ENCODE measurements at regions not wholly inside any gene's neighbourhood (a gene's known extent, or its start where the extent isn't known, plus 50 kb on each side); places are given as distances from the start of the nearest gene placed in this dataset.
"Not testable (repeated sequence)": the region's sequence is repeated elsewhere in the genome, so short reads cannot be mapped to it uniquely, and the experiment has no call there.

DNA sequence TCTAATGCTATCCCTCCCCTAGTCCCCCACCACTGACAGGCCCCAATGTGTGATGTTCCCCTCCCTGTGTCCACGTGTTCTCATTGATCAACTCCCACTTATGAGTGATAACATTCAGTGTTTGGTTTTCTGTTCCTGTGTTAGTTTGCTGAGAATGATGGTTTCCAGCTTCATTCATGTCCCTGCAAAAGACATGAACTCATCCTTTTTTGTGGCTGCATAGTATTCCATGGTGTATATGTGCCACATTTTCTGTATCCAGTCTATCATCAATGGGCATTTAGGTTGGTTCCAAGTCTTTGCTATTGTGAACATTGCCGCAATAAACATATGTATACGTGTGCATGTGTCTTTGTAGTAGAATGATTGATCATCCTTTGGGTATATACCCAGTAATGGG, 153.1 kb downstream of the OR13H1 start:
- DNase-seq (ENCODE audit: extremely low read depth, low read depth): not testable (repeated sequence)

DNA sequence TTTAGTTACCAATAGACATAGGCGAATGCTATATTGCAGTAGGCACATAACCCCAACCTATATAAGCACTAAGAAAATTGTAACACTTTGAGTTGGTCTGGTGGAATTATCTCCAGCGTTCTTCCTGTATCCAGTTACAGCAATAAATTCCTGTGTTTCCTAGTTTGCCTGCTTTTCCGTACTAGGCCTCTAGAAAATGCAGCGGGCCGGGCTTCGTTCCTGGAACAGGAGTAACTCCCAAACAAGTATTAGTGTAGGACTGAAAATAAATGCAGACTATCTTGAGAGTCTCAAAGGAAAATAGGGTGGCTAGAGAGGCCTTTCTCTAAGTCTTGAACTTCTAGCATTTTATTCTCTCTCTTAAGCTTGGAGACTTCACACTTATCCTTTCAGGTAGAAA, 159.8 kb downstream of the OR13H1 start:
- no peak for DNase-seq (ENCODE audit: extremely low read depth, low read depth)

GRCh38 chrX:131704136-131704695, 160.3 kb downstream of the OR13H1 start:
- no peak for DNase-seq (ENCODE audit: extremely low read depth, low read depth)

GRCh38 chrX:131709553-131709952, 165.7 kb downstream of the OR13H1 start:
- no peak for DNase-seq (ENCODE audit: extremely low read depth, low read depth)

GRCh38 chrX:131711478-131711867, 167.6 kb downstream of the OR13H1 start:
- DNase-seq (ENCODE audit: extremely low read depth, low read depth): no peak

GRCh38 chrX:131723646-131724045, 179.8 kb downstream of the OR13H1 start:
- DNase-seq (ENCODE audit: extremely low read depth, low read depth): no peak

- DNase-seq (ENCODE audit: extremely low read depth, low read depth): no peak
These were observed 180.4 kb downstream of the OR13H1 start for GRCh38 chrX:131724292-131724691.

DNA sequence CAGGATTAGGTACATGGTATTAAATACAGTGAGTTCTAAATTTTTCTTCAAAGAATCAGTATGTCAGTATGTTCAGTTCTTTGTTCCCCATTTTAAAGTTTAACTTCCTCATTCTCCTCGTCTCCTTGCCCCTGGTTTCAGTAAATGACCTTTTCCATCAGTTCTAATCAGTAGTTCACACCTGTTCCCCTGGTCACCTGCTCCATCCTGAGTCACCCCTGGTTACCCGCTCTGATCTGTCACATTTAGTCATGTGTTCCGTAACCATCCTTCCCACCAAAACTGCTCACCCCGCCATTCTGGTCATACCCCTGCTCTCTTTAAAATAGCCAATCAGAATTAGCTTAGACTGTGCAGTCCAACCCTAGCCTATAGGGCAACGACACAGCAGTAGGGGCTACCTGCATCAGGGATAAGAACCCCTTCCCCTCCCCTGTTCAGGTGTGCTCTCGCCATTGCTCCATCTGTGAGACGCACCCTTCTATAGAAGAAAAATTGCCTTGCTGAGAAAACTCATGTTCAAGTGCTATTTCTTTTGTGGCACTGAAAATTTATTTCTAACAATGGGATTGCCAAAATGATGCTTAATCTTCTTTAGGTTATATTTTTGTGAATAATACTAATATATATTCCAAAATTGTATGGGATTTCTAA, 181.3 kb downstream of the OR13H1 start:
- no peak for DNase-seq (ENCODE audit: extremely low read depth, low read depth)

- no peak for DNase-seq (ENCODE audit: extremely low read depth, low read depth)
These were observed 183.9 kb downstream of the OR13H1 start for GRCh38 chrX:131727778-131728177.

DNA sequence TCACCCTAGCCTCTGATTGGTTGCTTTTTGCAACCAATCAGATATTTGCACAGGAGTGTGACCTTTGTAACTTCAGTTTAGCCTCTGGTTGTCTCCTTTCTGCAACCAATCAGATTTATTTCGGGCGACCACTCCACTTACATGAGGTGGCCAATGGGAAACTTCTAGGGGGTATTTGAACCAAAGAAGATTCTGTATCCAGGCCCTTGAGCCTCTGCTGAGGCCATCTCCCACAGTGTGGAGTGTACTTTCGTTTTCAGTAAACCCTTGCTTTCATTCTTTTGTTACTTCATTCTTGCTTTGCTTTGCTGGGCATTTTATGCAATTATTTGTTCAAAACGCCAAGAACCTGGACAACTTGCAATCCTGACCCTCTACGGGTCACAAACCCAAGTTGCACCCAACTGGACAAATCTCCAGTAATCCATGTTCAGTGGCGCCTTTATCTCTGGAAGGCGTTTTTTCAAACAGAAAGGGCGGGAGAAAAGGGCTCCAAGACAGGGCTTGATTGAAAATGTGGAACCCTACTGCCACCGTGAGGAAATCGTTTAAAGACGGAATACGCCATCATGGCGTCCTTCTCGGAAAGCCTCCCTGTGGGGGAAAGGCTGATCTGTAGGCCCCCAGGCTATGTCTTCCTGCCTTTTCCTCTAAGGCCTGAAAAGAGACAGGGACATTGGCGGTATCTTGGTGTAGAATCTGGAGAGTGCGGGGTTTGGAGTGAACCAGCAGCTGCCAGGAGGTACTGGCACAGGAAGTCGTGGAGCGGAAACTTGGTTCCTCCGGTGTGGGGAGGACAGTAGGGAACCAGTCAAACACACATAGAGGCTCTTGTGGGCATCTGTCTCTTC, 184.6 kb downstream of the OR13H1 start:
- no peak for DNase-seq (ENCODE audit: extremely low read depth, low read depth)

DNA sequence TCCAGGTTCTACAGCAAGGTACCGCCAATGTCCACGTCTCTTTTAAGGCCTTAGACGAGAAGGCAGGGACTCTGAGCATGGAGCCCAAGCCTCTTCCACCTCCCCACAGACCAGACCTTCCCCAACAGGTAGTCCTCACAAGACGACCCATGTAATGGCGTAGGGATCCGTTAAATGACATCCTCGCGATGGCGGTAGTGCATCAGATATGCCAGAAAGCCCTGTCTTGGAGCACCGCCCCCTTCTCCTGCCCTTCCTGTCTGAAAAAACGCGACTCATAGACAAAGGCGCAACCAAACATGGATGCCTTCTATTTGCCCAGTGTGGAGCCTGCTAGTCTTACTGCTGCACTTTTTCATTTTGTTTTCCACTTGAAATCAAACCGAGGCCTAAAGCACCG, 185.4 kb downstream of the OR13H1 start:
- no peak for DNase-seq (ENCODE audit: extremely low read depth, low read depth)

GRCh38 chrX:131734621-131735020, 190.7 kb downstream of the OR13H1 start:
- no peak for DNase-seq (ENCODE audit: extremely low read depth, low read depth)

DNA sequence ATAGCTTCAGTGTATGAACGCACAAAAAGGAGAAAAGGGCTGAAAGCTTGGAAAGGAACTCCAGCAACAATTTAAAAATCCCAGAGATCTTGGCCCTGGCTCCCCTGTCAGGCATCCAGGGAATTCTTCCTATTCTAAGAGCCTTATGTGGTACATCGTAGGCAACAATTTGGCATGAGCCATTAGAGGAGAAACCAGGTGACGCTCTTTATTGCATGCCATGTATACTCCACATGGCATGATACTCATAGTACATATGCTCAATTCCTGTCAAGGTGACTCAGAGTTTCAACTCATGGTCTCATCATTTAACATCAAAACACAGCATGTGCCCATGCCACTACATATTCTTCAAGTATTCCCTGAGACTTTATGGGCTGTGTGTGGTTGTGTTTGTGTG, 191.3 kb downstream of the OR13H1 start:
- DNase-seq (ENCODE audit: extremely low read depth, low read depth): no peak

DNA sequence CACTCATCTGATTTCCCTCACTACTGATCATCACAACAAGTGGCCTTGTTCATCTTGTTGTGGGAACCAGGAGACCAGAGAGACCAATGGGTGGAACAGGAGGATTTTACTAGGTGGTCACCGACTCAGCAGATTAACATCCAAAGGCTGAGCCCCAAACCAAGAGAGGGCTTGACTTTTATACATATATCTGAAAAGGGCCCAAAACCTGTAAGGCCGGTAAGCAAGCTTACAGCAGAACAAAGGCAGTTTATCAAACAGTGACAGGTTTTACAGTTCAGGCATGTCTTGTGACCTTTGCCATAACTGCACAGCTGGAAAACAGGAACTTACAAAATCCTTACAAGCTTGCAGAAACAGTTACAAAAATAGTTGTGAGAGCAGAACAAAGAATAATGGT, 195.9 kb downstream of the OR13H1 start:
- no peak for DNase-seq (ENCODE audit: extremely low read depth, low read depth)

DNA sequence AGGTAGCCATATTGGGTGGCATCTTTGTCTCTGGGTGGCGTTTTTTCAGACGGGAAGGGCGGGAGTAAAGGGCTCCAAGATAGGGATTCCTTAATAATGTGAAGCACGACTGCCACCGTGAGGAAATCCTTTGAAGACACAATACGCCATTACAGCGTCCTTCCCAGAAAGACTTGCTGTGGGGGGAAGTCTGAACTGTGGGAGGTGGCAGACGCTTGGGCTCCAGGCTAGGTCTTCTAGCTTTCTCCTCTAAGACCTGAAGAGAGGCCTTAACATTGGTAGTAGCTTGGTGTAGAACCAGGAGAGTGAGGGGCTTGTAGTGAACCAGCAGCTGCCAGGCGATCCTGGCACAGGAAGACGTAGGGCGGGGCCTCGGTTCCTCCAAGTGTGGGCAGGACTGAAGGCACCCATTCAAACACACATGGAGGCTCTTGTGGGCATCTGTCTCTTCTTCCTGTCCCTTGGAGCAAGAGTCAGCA, 197.3 kb downstream of the OR13H1 start:
- DNase-seq (ENCODE audit: extremely low read depth, low read depth): no peak

GRCh38 chrX:131745942-131746489, 202.1 kb downstream of the OR13H1 start:
- no peak for DNase-seq (ENCODE audit: extremely low read depth, low read depth)

- DNase-seq (ENCODE audit: extremely low read depth, low read depth): peak; percentile 27
These were observed 202.7 kb downstream of the OR13H1 start for GRCh38 chrX:131746491-131746968.

DNA sequence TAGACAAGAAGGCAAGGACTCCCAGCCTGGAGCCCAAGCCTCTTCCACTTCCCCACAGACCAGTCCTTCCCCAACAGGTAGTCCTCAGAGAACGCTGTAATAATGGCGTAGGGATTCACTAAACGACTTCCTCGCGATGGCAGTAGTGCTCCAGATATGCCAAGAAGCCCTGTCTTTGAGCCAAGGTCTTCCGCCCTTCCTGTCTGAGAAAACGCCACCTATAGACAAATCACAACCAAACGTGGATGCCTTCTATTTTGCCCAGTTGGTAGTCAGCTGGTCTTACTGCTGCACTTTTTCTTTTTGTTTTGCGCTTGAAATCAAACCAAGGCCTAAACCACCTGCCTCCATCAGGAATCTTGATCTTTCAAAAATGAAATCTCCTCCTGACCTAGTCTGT, 203.3 kb downstream of the OR13H1 start:
- DNase-seq (ENCODE audit: extremely low read depth, low read depth): no peak

DNA sequence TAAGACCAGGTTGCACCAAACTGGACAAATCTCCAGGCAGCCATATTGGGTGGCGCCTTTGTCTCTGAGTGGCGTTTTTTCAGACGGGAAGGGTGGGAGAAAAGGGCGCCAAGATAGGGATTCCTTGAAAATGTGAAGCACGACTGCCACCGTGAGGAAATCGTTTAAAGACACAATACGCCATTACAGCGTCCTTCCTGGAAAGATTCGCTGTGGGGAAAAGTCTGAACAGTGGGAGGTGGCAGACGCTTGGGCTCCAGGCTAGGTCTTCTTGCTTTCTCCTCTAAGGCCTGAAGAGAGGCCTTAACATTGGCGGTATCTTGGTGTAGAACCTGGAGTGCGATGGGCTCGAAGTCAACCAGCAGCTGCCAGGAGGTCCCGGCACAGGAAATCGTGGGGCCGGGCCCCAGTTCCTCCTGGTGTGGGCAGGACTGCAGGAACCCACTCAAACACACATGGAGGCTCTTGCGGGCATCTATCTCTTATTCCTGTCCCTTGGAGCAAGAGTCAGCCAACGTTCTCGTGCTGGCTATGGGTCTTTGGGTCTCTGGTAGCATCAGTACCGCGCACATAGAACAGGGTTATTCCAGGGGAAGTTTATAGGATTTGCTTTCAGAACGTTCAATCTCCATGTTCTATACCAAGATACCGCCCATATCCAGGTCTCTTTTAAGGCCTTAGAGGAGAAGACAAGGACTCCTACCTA, 208.8 kb downstream of the OR13H1 start:
- no peak for DNase-seq (ENCODE audit: extremely low read depth, low read depth)

GRCh38 chrX:131762802-131763234, 218.9 kb downstream of the OR13H1 start:
- no peak for DNase-seq (ENCODE audit: extremely low read depth, low read depth)

DNA sequence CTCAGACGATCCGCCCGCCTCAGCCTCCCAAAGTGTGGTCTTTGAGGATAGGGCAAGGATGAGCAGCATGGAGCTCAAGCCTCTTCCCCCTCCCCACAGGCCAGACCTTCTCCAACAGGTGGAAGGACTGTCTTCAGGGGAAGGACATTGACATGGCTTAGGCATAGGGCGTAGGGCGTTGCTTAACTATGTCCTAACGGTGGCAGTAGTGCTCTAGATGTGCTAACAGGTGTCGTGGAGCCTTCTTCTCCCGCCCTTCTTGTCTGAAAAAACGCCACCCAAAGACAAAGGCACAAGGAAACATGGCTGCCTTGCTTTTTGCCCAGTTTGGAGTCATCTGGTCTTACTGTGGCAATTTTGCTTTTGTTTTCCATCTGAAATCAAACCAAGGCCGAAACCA, 219.8 kb downstream of the OR13H1 start:
- no peak for DNase-seq (ENCODE audit: extremely low read depth, low read depth)
